HUES48 (cell line): ENCODE measurements at regions not wholly inside any gene's neighbourhood (a gene's known extent, or its start where the extent isn't known, plus 50 kb on each side); places are given as distances from the start of the nearest gene placed in this dataset.

ENCODE experiments used
- H3K27ac ChIP-seq: one replicate; pipeline ENCODE4 v1.7.0; 2013; ENCODE audit warnings: low read depth, low read length, inconsistent platforms
- H3K27me3 ChIP-seq: 2 replicates; pipeline ENCODE4 v1.6.1; 2013; ENCODE audit warnings: mild to moderate bottlenecking, low read length; ENCODE audit not compliant: control insufficient read depth, insufficient read depth
- H3K36me3 ChIP-seq: 2 replicates; pipeline ENCODE4 v1.6.1; 2013; ENCODE audit warnings: low read length; ENCODE audit not compliant: control insufficient read depth, insufficient read depth
- H3K4me1 ChIP-seq: 2 replicates; pipeline ENCODE4 v1.6.1; 2013; ENCODE audit warnings: mild to moderate bottlenecking, low read length; ENCODE audit not compliant: control insufficient read depth, insufficient read depth
- H3K4me3 ChIP-seq: 2 replicates; pipeline ENCODE4 v1.5.1; 2013; ENCODE audit warnings: mild to moderate bottlenecking, low read depth, low read length
- H3K9ac ChIP-seq: 2 replicates; pipeline ENCODE4 v1.6.1; 2013; ENCODE audit warnings: mild to moderate bottlenecking, low read depth, low read length, moderate library complexity
- H3K9me3 ChIP-seq: 2 replicates; pipeline ENCODE4 v1.6.1; 2013; ENCODE audit warnings: low read length; ENCODE audit not compliant: control insufficient read depth, insufficient read depth

GRCh38 chr2:82278416-82278815 is 1973.9 kb upstream of the LRRTM1 start:
- Histone ChIP-seq H3K4me3 (no peak overlapping the region), H3K36me3 (no peaks in the 10 kb centered on the region), H3K27me3 (no peaks in the 10 kb centered on the region), H3K9ac (no peak overlapping the region), H3K9me3 (no peaks in the 10 kb centered on the region), H3K27ac (no peak overlapping the region), H3K4me1 (peaks cover 16% of the 10 kb centered on the region)

- H3K9ac ChIP-seq = no peak overlapping the region
Observed at GRCh38 chr2:82275599-82275998, 1971.0 kb upstream of the LRRTM1 start.

DNA sequence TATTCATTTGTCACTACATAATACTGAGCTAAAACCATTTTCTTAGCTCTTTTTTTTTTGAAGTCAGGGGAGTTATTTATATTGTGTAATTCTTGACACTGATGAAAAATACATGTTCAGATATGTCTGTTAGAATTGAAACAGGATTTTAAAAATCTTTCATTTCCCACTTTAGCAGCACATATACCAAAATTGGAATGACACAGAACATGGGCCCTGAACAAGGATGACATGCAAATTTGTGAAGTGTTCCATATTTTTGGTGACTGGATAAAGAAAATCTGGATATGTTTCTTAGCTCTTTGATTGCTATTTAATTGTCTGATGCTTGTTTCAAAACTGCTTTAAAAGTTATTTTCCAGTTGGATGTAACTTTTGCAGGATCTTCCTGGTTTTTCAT is 1963.9 kb upstream of the LRRTM1 start:
- no peaks in the 10 kb centered on the region for H3K27me3 ChIP-seq
- no peaks in the 10 kb centered on the region for H3K36me3 ChIP-seq
- no peaks in the 10 kb centered on the region for H3K9me3 ChIP-seq
- no peak overlapping the region for H3K4me3 ChIP-seq
- no peak overlapping the region for H3K27ac ChIP-seq
- H3K4me1 ChIP-seq = no peaks in the 10 kb centered on the region
- no peak overlapping the region for H3K9ac ChIP-seq

More at GRCh38 chr2:82275599-82275998, 1971.0 kb upstream of the LRRTM1 start:
- no peaks in the 10 kb centered on the region for H3K27me3 ChIP-seq
- no peaks in the 10 kb centered on the region for H3K9me3 ChIP-seq
- H3K27ac ChIP-seq = no peak overlapping the region
- no peaks in the 10 kb centered on the region for H3K36me3 ChIP-seq
- H3K4me1 ChIP-seq = peaks cover 2% of the 10 kb centered on the region; the same call in 1 of the 2 replicates
- H3K4me3 ChIP-seq = no peak overlapping the region

DNA sequence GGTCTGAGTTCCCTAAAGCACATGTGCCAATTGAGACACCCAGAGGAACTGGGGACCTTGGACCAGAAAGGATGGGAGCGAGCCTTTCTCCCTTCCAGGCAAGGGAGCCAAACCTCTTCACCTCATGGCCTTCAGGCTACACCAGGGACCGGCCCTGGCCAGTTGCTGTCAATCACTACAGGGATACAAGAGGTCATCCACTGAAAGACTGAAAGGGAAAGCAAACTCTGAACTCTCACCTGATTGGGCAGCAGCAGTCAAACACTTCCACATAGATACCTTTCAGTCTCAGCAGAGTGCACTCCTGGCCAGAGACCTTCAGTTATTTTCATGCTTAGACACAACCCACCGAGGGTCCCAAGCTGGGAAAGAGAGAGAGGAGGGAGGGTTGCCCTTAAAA is 1956.0 kb upstream of the LRRTM1 start:
- H3K36me3 ChIP-seq = no peaks in the 10 kb centered on the region
- no peaks in the 10 kb centered on the region for H3K4me1 ChIP-seq
- H3K9ac ChIP-seq = no peak overlapping the region
- no peaks in the 10 kb centered on the region for H3K9me3 ChIP-seq
- H3K4me3 ChIP-seq = no peak overlapping the region
- H3K27me3 ChIP-seq = no peaks in the 10 kb centered on the region
- H3K27ac ChIP-seq = no peak overlapping the region

DNA sequence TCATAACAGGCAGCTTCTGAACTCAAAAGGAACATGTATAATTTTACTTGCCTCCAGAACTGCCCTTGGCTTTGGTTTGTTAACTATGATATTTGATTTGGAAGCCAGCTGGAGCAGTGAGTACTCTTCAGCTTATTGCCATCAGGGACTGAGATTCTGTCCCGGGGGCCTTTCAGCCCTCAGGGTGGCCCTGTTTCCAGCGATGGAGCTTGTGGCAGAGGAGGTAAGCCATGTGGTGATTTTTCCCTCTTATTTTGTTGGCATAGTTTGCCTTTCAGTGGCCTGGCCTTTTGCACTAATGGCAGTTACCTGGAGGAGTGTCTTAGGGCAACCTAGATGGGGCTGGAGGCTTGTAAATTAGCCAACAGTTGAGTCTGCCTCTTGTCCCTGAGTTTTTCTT is 1955.0 kb upstream of the LRRTM1 start:
- no peaks in the 10 kb centered on the region for H3K9me3 ChIP-seq
- no peaks in the 10 kb centered on the region for H3K4me1 ChIP-seq
- no peaks in the 10 kb centered on the region for H3K27me3 ChIP-seq
- no peak overlapping the region for H3K9ac ChIP-seq
- no peaks in the 10 kb centered on the region for H3K36me3 ChIP-seq
- no peak overlapping the region for H3K27ac ChIP-seq
- H3K4me3 ChIP-seq = no peak overlapping the region

DNA sequence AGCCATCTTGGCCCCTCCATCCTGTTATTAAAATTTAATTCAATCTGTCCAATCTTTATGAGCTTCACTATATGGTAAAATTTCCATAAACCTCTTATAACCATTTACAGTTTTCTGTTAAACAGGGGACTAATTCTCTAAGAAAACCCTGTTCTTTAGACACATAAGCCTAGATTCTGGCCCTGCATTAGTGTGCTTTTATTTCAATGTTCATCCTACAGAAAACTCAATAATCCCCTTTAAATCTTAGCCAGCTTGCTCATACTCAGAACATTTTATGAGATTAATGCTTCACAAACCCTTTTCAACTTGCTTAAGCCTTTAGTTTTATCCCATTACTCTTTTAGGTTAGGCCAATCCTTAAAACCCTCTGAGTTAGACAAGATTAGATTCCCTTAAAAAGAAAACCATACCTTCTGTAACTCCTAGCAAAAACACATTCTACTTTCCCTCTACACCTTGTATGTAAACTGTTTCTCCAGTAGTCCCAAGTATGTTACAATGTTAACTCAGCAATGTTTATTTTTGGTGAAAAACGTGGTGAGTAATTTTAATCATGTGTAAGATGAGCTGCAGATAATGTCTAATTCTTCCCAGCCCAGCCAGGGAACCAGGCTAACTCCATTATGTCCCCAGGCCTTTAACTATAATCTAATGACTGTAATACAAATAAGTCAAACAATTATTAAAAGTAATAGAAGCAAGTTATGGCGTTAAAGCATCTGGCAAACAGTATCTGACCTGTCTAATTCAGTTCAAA is 1953.4 kb upstream of the LRRTM1 start:
- H3K36me3 ChIP-seq = no peaks in the 10 kb centered on the region
- no peak overlapping the region for H3K4me3 ChIP-seq
- H3K9ac ChIP-seq = no peak overlapping the region
- no peak overlapping the region for H3K27ac ChIP-seq
- H3K27me3 ChIP-seq = no peaks in the 10 kb centered on the region
- 0 out of 2 replicates have a peak, but pooled peaks cover 3% of the 10 kb centered on the region for H3K9me3 ChIP-seq
- no peaks in the 10 kb centered on the region for H3K4me1 ChIP-seq

- 0 out of 2 replicates have a peak, but pooled peaks cover 3% of the 10 kb centered on the region for H3K9me3 ChIP-seq
- H3K27ac ChIP-seq = no peak overlapping the region
- H3K27me3 ChIP-seq = no peaks in the 10 kb centered on the region
- H3K9ac ChIP-seq = no peak overlapping the region
- H3K36me3 ChIP-seq = no peaks in the 10 kb centered on the region
- H3K4me3 ChIP-seq = no peak overlapping the region
- no peaks in the 10 kb centered on the region for H3K4me1 ChIP-seq
Observed at GRCh38 chr2:82256983-82257632, 1952.6 kb upstream of the LRRTM1 start.

GRCh38 chr2:82256288-82256687 is 1951.7 kb upstream of the LRRTM1 start:
- no peak overlapping the region for H3K9ac ChIP-seq
- no peaks in the 10 kb centered on the region for H3K4me1 ChIP-seq
- no peaks in the 10 kb centered on the region for H3K36me3 ChIP-seq
- no peak overlapping the region for H3K4me3 ChIP-seq
- no peak overlapping the region for H3K27ac ChIP-seq
- peaks cover 5% of the 10 kb centered on the region for H3K9me3 ChIP-seq
- no peaks in the 10 kb centered on the region for H3K27me3 ChIP-seq

- no peaks in the 10 kb centered on the region for H3K36me3 ChIP-seq
- H3K9ac ChIP-seq = no peak overlapping the region
- peaks cover 7% of the 10 kb centered on the region for H3K9me3 ChIP-seq
- no peaks in the 10 kb centered on the region for H3K4me1 ChIP-seq
- no peaks in the 10 kb centered on the region for H3K27me3 ChIP-seq
- no peak overlapping the region for H3K27ac ChIP-seq
- H3K4me3 ChIP-seq = no peak overlapping the region
Observed at GRCh38 chr2:82254728-82255127, 1950.2 kb upstream of the LRRTM1 start.

- Histone ChIP-seq H3K27ac (no peak overlapping the region), H3K4me1 (peaks cover 7% of the 10 kb centered on the region; the same call in 1 of the 2 replicates), H3K4me3 (no peak overlapping the region), H3K27me3 (no peaks in the 10 kb centered on the region), H3K36me3 (no peaks in the 10 kb centered on the region), H3K9ac (no peak overlapping the region), H3K9me3 (peaks cover 3% of the 10 kb centered on the region)
Observed at GRCh38 chr2:82246220-82246775, 1941.7 kb upstream of the LRRTM1 start.

GRCh38 chr2:82239176-82239575 is 1934.6 kb upstream of the LRRTM1 start:
- H3K9ac ChIP-seq = no peak overlapping the region
- no peaks in the 10 kb centered on the region for H3K27me3 ChIP-seq
- no peak overlapping the region for H3K4me3 ChIP-seq
- H3K27ac ChIP-seq = no peak overlapping the region
- no peaks in the 10 kb centered on the region for H3K4me1 ChIP-seq
- H3K36me3 ChIP-seq = no peaks in the 10 kb centered on the region
- H3K9me3 ChIP-seq = no peaks in the 10 kb centered on the region
